Esophagus squamous epithelium (tissue), 5 donors: ENCODE measurements at regions not wholly inside any gene's neighbourhood (a gene's known extent, or its start where the extent isn't known, plus 50 kb on each side); places are given as distances from the start of the nearest gene placed in this dataset.

Experiments
- DNase-seq: peaks from one replicate; lab custom pipeline; 2025; lab: John Stamatoyannopoulos, UW
- H3K27ac ChIP-seq, 4 donors: fragments of 200-600 bp; sonication (generic); one replicate each; pipeline ENCODE4 v1.5.1; 2016 to 2019; ENCODE audit warnings: mild to moderate bottlenecking in 1 of 4
- H3K27me3 ChIP-seq, 4 donors: fragments of 200-600 bp; sonication (generic); 1 replicate in 3 of 4; 2 replicates in 1 of 4; pipeline versions ENCODE4 v1.5.1 to v1.6.0; 2017 to 2021; ENCODE audit warnings: antibody characterized with exemption in 1 of 4
- H3K36me3 ChIP-seq, 3 donors: fragments of 200-600 bp; sonication (generic); one replicate each; pipeline ENCODE4 v1.5.1; 2016 to 2019
- H3K4me1 ChIP-seq, 3 donors: fragments of 200-600 bp; sonication (generic); one replicate each; pipeline ENCODE4 v1.5.1; 2017 to 2019
- H3K4me3 ChIP-seq, 4 donors: fragments of 200-600 bp; sonication (generic); 1 replicate in 3 of 4; 2 replicates in 1 of 4; pipeline ENCODE4 v1.5.1; 2016 to 2019; ENCODE audit warnings: mild to moderate bottlenecking in 2 of 4, moderate library complexity in 1 of 4
- H3K9me3 ChIP-seq, 3 donors: fragments of 200-600 bp; sonication (generic); one replicate each; pipeline ENCODE4 v1.5.1; 2016 to 2019
- CTCF ChIP-seq, 6 experiments: fragments of 450-650 bp in 4 of 6; fragments of 200-600 bp in 2 of 6; sonication (generic) in 2 of 6; IDR thresholded peaks; one replicate each; pipeline ENCODE4 v1.5.1; 2016 to 2019; ENCODE audit warnings: antibody characterized with exemption in 6 of 6, mild to moderate bottlenecking in 4 of 6, moderate library complexity in 4 of 6
- POLR2A ChIP-seq, 4 donors: fragments of 450-650 bp; IDR thresholded peaks; one replicate each; pipeline ENCODE4 v1.6.1; 2017; ENCODE audit warnings: antibody characterized with exemption in 4 of 4, mild to moderate bottlenecking in 4 of 4, moderate library complexity in 3 of 4
- WGBS, 2 donors: methylation state at CpG; one replicate each; pipeline ENCODE4 v1.1.5; 2018; 5-methylcytosine and 5-hydroxymethylcytosine counted together
- intact Hi-C: fragments of 100-400 bp; cut with DNase I; formaldehyde crosslinking; loops from one replicate; pipeline ENCODE4 v1.15.0; 2022
- donor health status: DM: yes; HTN: yes; CAD: no.

DNA sequence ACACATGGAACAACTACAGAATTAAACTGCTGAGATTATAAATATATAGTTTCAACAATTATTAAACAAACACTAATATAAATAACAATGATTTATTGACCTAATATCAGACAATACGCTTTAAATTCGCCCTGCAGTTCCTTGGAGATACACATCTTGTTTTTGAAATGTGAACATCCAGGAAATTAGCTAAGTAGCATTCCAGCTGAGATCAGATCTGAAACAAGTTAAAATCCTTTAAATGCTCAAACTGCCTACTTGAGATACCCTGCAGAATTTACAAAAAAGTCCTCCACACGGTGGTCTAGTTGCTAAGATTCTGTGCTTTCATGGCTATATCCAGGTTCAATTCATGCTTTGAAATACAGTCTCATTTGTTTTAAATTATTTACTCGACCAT lies 101.4 kb upstream of the OLFM3 start:
- H3K27me3 ChIP-seq, result no peaks in the 10 kb centered on the region
- intact Hi-C loops, result no loop called here
- TF ChIP-seq CTCF (IDR thresholded peaks at IDR 0.05), result no peak
- TF ChIP-seq POLR2A (IDR thresholded peaks at IDR 0.05), result no peak
- H3K27ac ChIP-seq, result no peak overlapping the region
- 40 to 62% methylated on average over 4 of the region's 4 CpGs for WGBS, 2 donors
- H3K36me3 ChIP-seq, result no peaks in the 10 kb centered on the region
- DNase-seq, result no peak
- H3K9me3 ChIP-seq, result no peaks in the 10 kb centered on the region
- no peaks in the 10 kb centered on the region for H3K4me1 ChIP-seq
- H3K4me3 ChIP-seq, result no peak overlapping the region

DNA sequence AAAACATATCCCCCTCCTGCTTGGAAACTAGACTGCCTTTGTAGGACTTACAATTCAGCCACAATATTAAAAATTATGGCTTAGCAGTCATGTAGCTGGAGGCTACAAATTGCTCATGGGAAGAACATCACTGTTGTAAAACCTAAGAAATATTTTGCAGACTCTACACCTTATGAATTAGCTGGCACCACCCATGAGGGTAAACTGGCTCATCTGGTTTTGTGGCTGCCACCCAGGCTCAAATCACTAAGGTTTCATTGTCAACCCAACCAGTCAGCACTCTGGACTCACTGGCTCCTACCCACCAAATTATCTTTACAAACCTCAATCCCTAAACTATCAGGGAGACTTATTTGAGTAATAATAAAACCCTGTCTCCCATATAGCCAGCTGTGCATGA lies 100.7 kb upstream of the OLFM3 start:
- Histone ChIP-seq H3K27ac (no peak overlapping the region), H3K4me1 (no peaks in the 10 kb centered on the region), H3K36me3 (no peaks in the 10 kb centered on the region), H3K27me3 (no peaks in the 10 kb centered on the region), H3K4me3 (no peak overlapping the region), H3K9me3 (no peaks in the 10 kb centered on the region)
- no peak for DNase-seq
- TF ChIP-seq POLR2A (IDR thresholded peaks at IDR 0.05), result no peak
- TF ChIP-seq CTCF (IDR thresholded peaks at IDR 0.05), result no peak
- intact Hi-C loops, result no loop called here

DNA sequence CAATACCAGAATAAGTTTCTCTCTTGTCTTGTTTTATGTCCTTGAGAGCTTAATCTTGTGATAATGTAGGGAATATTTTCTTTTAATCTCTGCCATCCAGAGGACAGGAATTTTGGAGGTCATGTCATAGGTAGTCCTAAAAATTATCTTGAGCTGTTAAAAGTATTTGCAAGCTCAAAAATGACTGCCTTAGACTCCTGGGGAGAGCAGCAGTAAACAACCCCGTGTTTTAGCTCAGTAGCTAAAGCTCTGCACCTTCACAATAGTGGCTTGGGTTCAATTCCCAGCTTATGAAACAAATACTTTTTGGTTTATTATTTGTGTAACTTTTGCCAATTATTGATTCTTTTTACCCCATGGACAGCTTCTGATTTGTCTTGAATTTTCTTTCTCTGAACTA lies 99.4 kb upstream of the OLFM3 start:
- no peak for DNase-seq
- no peaks in the 10 kb centered on the region for H3K27me3 ChIP-seq
- TF ChIP-seq CTCF (IDR thresholded peaks at IDR 0.05), result no peak
- TF ChIP-seq POLR2A (IDR thresholded peaks at IDR 0.05), result no peak
- WGBS, 2 donors, result 21 to 38% methylated on average over 1 of the region's 1 CpG
- H3K4me3 ChIP-seq, result no peak overlapping the region
- H3K9me3 ChIP-seq, result no peaks in the 10 kb centered on the region
- H3K4me1 ChIP-seq, result no peaks in the 10 kb centered on the region
- no peaks in the 10 kb centered on the region for H3K36me3 ChIP-seq
- intact Hi-C loops, result no loop called here
- H3K27ac ChIP-seq, result no peak overlapping the region

DNA sequence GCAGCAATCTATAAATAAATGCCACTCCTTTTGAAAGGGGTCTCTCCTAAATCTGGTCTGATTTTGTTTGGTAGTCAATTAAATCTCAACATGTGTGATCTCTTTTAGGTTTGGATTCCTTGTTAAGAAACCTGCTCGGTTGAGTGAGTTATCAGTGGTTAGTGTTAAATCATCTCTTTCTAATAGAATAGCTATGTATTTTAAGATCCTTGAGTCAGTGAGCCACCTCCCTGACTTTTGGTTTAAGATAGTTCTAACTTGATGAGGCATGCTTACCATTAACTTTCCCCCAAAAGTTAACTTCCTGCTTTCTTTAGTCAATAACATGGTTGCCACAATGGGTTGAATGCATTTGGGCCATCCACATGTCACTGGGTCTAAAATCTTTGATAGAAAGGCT lies 93.1 kb upstream of the OLFM3 start:
- H3K36me3 ChIP-seq, result no peaks in the 10 kb centered on the region
- no peaks in the 10 kb centered on the region for H3K27me3 ChIP-seq
- no peak overlapping the region for H3K27ac ChIP-seq
- H3K4me3 ChIP-seq, result no peak overlapping the region
- intact Hi-C loops, result no loop called here
- 75 to 80% methylated on average over 1 of the region's 1 CpG for WGBS, 2 donors
- peaks cover 0 to 5% (median 0%) of the 10 kb centered on the region in 3 donors for H3K9me3 ChIP-seq
- H3K4me1 ChIP-seq, result no peaks in the 10 kb centered on the region
- no peak for TF ChIP-seq POLR2A (IDR thresholded peaks at IDR 0.05)
- TF ChIP-seq CTCF (IDR thresholded peaks at IDR 0.05), result no peak
- DNase-seq, result no peak

DNA sequence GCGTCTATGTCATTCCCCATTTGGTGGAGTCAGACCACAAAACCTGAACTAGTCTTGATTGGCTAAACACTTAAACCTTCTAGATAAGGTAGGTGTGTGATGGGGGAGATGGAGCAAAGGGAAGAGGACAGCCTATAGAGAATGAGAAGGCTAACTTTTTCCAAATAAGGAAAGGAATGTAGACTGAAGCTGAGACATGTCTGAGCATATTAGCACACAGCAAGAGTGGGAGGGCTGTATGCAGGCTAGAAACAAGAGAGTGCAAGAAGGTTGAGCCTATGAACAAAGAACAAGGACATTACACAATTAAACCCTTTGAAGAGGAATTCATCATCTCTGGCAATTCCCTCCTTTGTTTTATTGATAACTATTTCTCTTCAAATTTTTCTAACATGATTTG lies 89.2 kb upstream of the OLFM3 start:
- no peak overlapping the region for H3K4me3 ChIP-seq
- H3K27me3 ChIP-seq, result no peaks in the 10 kb centered on the region
- H3K36me3 ChIP-seq, result no peaks in the 10 kb centered on the region
- H3K4me1 ChIP-seq, result no peaks in the 10 kb centered on the region
- WGBS, 2 donors, result 85 to 89% methylated on average over 1 of the region's 1 CpG
- H3K27ac ChIP-seq, result no peak overlapping the region
- DNase-seq, result no peak
- intact Hi-C loops, result no loop called here
- TF ChIP-seq CTCF (IDR thresholded peaks at IDR 0.05) (no peak), POLR2A (IDR thresholded peaks at IDR 0.05) (no peak)
- H3K9me3 ChIP-seq, result peaks cover 0 to 5% (median 0%) of the 10 kb centered on the region in 3 donors
